ENCODE measurements at regions not wholly inside any gene's neighbourhood (a gene's known extent, or its start where the extent isn't known, plus 50 kb on each side); places are given as distances from the start of the nearest gene placed in this dataset.

DNA sequence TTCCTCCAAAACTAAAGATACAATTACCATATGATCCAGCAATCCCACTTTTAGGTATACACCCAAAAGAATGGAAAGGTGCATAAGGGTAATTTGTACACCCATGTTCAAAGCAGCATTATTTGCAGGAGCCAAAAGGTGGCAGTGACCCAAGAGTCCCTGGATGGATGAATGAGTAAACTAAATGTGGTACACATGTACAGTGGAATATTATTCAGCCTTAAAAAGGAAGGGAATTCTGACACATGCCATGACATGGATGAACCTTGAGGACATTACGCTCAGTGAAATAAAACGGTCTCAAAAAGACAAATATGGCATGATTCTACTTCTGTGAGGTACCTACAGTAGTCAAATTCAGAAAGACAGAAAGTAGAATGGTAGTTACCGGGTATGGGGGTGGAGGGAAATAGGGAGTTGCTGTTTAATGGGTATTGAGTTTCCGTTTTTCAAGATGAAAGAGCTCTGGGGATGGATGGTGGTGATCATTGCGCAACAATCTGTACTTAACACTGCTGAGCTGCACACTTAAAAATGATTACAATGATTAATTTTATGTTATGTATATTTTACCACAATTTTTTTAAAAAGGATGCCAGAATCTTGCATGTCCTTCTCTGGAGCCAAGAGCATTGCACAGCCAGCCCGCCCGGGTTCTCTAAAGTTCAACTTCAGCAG, 518.9 kb upstream of the JARID2 start:
- H3K4me3 ChIP-seq, result no peak overlapping the region
- TF ChIP-seq POLR2A (IDR thresholded peaks at IDR 0.05) (no peak), CTCF (IDR thresholded peaks at IDR 0.05) (no peak), POLR2AphosphoS5 (IDR thresholded peaks at IDR 0.05; ENCODE audit: insufficient read depth in 1 of 2, low read depth in 1 of 2) (no peak)

GRCh38 chr6:14727494-14728395, 518.1 kb upstream of the JARID2 start:
- H3K27ac ChIP-seq, result no peak overlapping the region
- no peak overlapping the region for H3K4me3 ChIP-seq
- H3K36me3 ChIP-seq, result no peaks in the 10 kb centered on the region
- intact Hi-C loops (cut with DNase I), result no loop called here
- H3K9me3 ChIP-seq, result no peaks in the 10 kb centered on the region
- no peaks in the 10 kb centered on the region for H3K27me3 ChIP-seq
- TF ChIP-seq POLR2AphosphoS5 (IDR thresholded peaks at IDR 0.05; ENCODE audit: insufficient read depth in 1 of 2, low read depth in 1 of 2) (no peak), POLR2A (IDR thresholded peaks at IDR 0.05) (no peak)
- H3K4me1 ChIP-seq, result no peaks in the 10 kb centered on the region
- DNase-seq (ENCODE audit: extremely low spot score in 2 of 2), result no peak

More for the DNA sequence above, 518.9 kb upstream of the JARID2 start:
- intact Hi-C loops (cut with DNase I), result no loop called here
- H3K36me3 ChIP-seq, result no peaks in the 10 kb centered on the region
- DNase-seq (ENCODE audit: extremely low spot score in 2 of 2), result no peak
- no peak overlapping the region for H3K27ac ChIP-seq
- H3K9me3 ChIP-seq, result no peaks in the 10 kb centered on the region
- H3K4me1 ChIP-seq, result no peaks in the 10 kb centered on the region
- no peaks in the 10 kb centered on the region for H3K27me3 ChIP-seq

- intact Hi-C loops (cut with DNase I), result no loop called here
- Histone ChIP-seq H3K27ac (peak overlapping the region; percentile 32), H3K9me3 (no peaks in the 10 kb centered on the region), H3K4me1 (no peaks in the 10 kb centered on the region), H3K36me3 (no peaks in the 10 kb centered on the region), H3K4me3 (no peak overlapping the region), H3K27me3 (no peaks in the 10 kb centered on the region)
- TF ChIP-seq CTCF (IDR thresholded peaks at IDR 0.05) (no peak), POLR2A (IDR thresholded peaks at IDR 0.05) (no peak), POLR2AphosphoS5 (IDR thresholded peaks at IDR 0.05; ENCODE audit: insufficient read depth in 1 of 2, low read depth in 1 of 2) (no peak)
- no peak for DNase-seq (ENCODE audit: extremely low spot score in 2 of 2)
Observed at GRCh38 chr6:14728396-14729024, 517.4 kb upstream of the JARID2 start.

- Histone ChIP-seq H3K27me3 (no peaks in the 10 kb centered on the region), H3K36me3 (no peaks in the 10 kb centered on the region), H3K4me3 (no peak overlapping the region), H3K9me3 (no peaks in the 10 kb centered on the region), H3K27ac (peak overlapping the region; percentile 32), H3K4me1 (no peaks in the 10 kb centered on the region)
- DNase-seq (ENCODE audit: extremely low spot score in 2 of 2), result no peak
- no peak for TF ChIP-seq POLR2A (IDR thresholded peaks at IDR 0.05)
- no peak for TF ChIP-seq CTCF (IDR thresholded peaks at IDR 0.05)
- TF ChIP-seq POLR2AphosphoS5 (IDR thresholded peaks at IDR 0.05; ENCODE audit: insufficient read depth in 1 of 2, low read depth in 1 of 2), result no peak
- intact Hi-C loops (cut with DNase I), result no loop called here
Observed at GRCh38 chr6:14729129-14729871, 516.6 kb upstream of the JARID2 start.

GRCh38 chr6:14730654-14731053, 515.2 kb upstream of the JARID2 start:
- TF ChIP-seq POLR2AphosphoS5 (IDR thresholded peaks at IDR 0.05; ENCODE audit: insufficient read depth in 1 of 2, low read depth in 1 of 2) (no peak), POLR2A (IDR thresholded peaks at IDR 0.05) (no peak), CTCF (IDR thresholded peaks at IDR 0.05) (no peak)
- no peak for DNase-seq (ENCODE audit: extremely low spot score in 2 of 2)
- no peak overlapping the region for H3K4me3 ChIP-seq
- no peaks in the 10 kb centered on the region for H3K27me3 ChIP-seq
- intact Hi-C loops (cut with DNase I), result no loop called here
- no peaks in the 10 kb centered on the region for H3K9me3 ChIP-seq
- no peaks in the 10 kb centered on the region for H3K36me3 ChIP-seq
- H3K27ac ChIP-seq, result no peak overlapping the region
- no peaks in the 10 kb centered on the region for H3K4me1 ChIP-seq
